Endothelial cell of umbilical vein (primary cell): ENCODE measurements at regions not wholly inside any gene's neighbourhood (a gene's known extent, or its start where the extent isn't known, plus 50 kb on each side); places are given as distances from the start of the nearest gene placed in this dataset.

Source experiments
- BruUV-seq: library from RNA; stranded (reverse); fragments of 400-500 nt; replicated peaks from 2 replicates; lab custom pipeline; 2021; lab: Mats Ljungman, UMichigan
- CTCF ChIA-PET: fragments of 300-600, 350-600 bp; sonication (Branson Sonifier 250); formaldehyde crosslinking; loops from one replicate; lab custom pipeline; 2021; ENCODE audit warnings: antibody characterized with exemption, inconsistent platforms; lab: Charles Lee
- POLR2A ChIA-PET: fragments of 300-600, 350-600 bp; sonication (Branson Sonifier 250); formaldehyde crosslinking; loops from one replicate; lab custom pipeline; 2021; ENCODE audit warnings: antibody characterized with exemption, inconsistent platforms; lab: Charles Lee
- DNase-seq: peaks from one replicate; pipeline ENCODE4 v3.0.0-alpha.2; 2011; ENCODE audit warnings: low read depth, low spot score
- FAIRE-seq: peaks from 2 replicates; lab custom pipeline; 2011; peaks lifted over from hg19 to GRCh38; lab: Jason Lieb, UNC
- H2AFZ ChIP-seq: 2 replicates; pipeline ENCODE4 v1.6.0; 2012; ENCODE audit warnings: low read depth, low read length, control low read depth, inconsistent platforms
- H3K27ac ChIP-seq: 2 replicates; pipeline ENCODE4 v1.5.1; 2011; ENCODE audit warnings: low read depth, mild to moderate bottlenecking, control low read depth, low read length, moderate library complexity; ENCODE audit not compliant: insufficient read depth
- H3K27me3 ChIP-seq, 2 experiments: 2 replicates each; pipeline versions ENCODE4 v1.6.0 to v1.6.1; 2011; ENCODE audit warnings: low read length in 2 of 2, mixed read lengths in 1 of 2; ENCODE audit not compliant: control insufficient read depth in 2 of 2, insufficient read depth in 2 of 2
- H3K36me3 ChIP-seq, 2 experiments: 2 replicates in 1 of 2; 3 replicates in 1 of 2; pipeline ENCODE4 v1.5.1; 2011; ENCODE audit warnings: low read length in 2 of 2, mild to moderate bottlenecking in 1 of 2, moderate library complexity in 1 of 2; ENCODE audit not compliant: control insufficient read depth in 2 of 2, insufficient read depth in 2 of 2; ENCODE audit errors: extremely low read depth in 1 of 2
- H3K4me1 ChIP-seq: 3 replicates; pipeline ENCODE4 v1.5.1; 2011; ENCODE audit warnings: mild to moderate bottlenecking, low read length; ENCODE audit not compliant: control insufficient read depth, insufficient read depth; ENCODE audit errors: extremely low read depth
- H3K4me2 ChIP-seq: 2 replicates; pipeline ENCODE4 v1.6.1; 2011; ENCODE audit warnings: low read length, control low read depth, mixed read lengths; ENCODE audit not compliant: insufficient read depth
- H3K4me3 ChIP-seq, 3 experiments: fragments of 200-600 bp in 1 of 3; sonication (generic), shearing (Covaris generic) in 1 of 3; replicated peaks in 1 of 3; 2 replicates each; pipeline ENCODE4 v1.5.1; 2011 to 2016; ENCODE audit warnings: control low read depth in 3 of 3, low read length in 3 of 3, mild to moderate bottlenecking in 2 of 3, inconsistent platforms in 1 of 3, low read depth in 1 of 3, moderate library complexity in 1 of 3; ENCODE audit not compliant: insufficient read depth in 1 of 3
- H3K79me2 ChIP-seq: 2 replicates; pipeline ENCODE4 v1.6.0; 2012; ENCODE audit warnings: low read length, inconsistent platforms; ENCODE audit not compliant: control insufficient read depth, insufficient read depth
- H3K9ac ChIP-seq: replicated peaks from 2 replicates; pipeline ENCODE3; 2011; ENCODE audit warnings: low read length, control low read depth; ENCODE audit not compliant: insufficient read depth; ENCODE audit errors: extremely low read depth
- H3K9me1 ChIP-seq: replicated peaks from 3 replicates; pipeline ENCODE4 v1.6.0; 2011; ENCODE audit warnings: mild to moderate bottlenecking, low read length; ENCODE audit not compliant: control insufficient read depth, insufficient read depth; ENCODE audit errors: extremely low read depth
- H3K9me3 ChIP-seq: replicated peaks from 2 replicates; pipeline ENCODE4 v1.5.1; 2012; ENCODE audit warnings: low read length, inconsistent platforms; ENCODE audit not compliant: control insufficient read depth, insufficient read depth
- H4K20me1 ChIP-seq: replicated peaks from 2 replicates; pipeline ENCODE3; 2011; ENCODE audit warnings: mild to moderate bottlenecking, low read length; ENCODE audit not compliant: control insufficient read depth, insufficient read depth; ENCODE audit errors: extremely low read depth
- EZH2 ChIP-seq: IDR thresholded peaks from 2 replicates; pipeline ENCODE4 v1.6.1; 2012; ENCODE audit warnings: borderline replicate concordance, low read depth, mild to moderate bottlenecking, moderate library complexity, low read length, inconsistent platforms; ENCODE audit not compliant: severe bottlenecking
- FOS ChIP-seq: IDR thresholded peaks from 2 replicates; pipeline ENCODE4 v1.6.1; 2011; ENCODE audit warnings: mild to moderate bottlenecking, low read length, moderate library complexity, borderline replicate concordance; ENCODE audit not compliant: insufficient read depth
- GATA2 ChIP-seq: IDR thresholded peaks from 2 replicates; pipeline ENCODE4 v1.7.0; 2011; ENCODE audit warnings: low read depth, mild to moderate bottlenecking, moderate library complexity, mixed read lengths, low read length; ENCODE audit not compliant: insufficient read length, insufficient read depth
- JUN ChIP-seq: IDR thresholded peaks from 2 replicates; pipeline ENCODE4 v1.6.1; 2011; ENCODE audit warnings: borderline replicate concordance, low read depth; ENCODE audit not compliant: insufficient read length, insufficient read depth
- MAX ChIP-seq: IDR thresholded peaks from 2 replicates; pipeline ENCODE4 v1.6.1; 2011; ENCODE audit not compliant: insufficient read depth, insufficient read length
- MYC ChIP-seq: IDR thresholded peaks from one replicate; pipeline ENCODE4 v1.6.1; 2011; ENCODE audit warnings: mild to moderate bottlenecking, low read depth, low read length
- POLR2A ChIP-seq: IDR thresholded peaks from 2 replicates; pipeline ENCODE4 v1.6.1; 2012; ENCODE audit warnings: low read depth, mild to moderate bottlenecking, control low read depth, low read length
- POLR2AphosphoS5 ChIP-seq: IDR thresholded peaks from 2 replicates; pipeline ENCODE4 v1.6.1; 2012; ENCODE audit warnings: low read depth, mild to moderate bottlenecking, control low read depth, low read length, moderate library complexity; ENCODE audit not compliant: insufficient read depth
- dilution Hi-C: fragments of 300-500 bp; cut with MboI; formaldehyde crosslinking; loops from one replicate; pipeline ENCODE4 v1.15.0; 2019; ENCODE audit warnings: low sequenced_read_pairs; ENCODE audit not compliant: extremely low pct_ligation_motif_present
- intact Hi-C: fragments of 100-400 bp; cut with micrococcal nuclease; formaldehyde crosslinking; loops from one replicate; pipeline ENCODE4 v1.10.0; 2022
- TF ChIP-seq, protein P1 (sequence below), 2 donors: IDR thresholded peaks; 1 replicate in 1 of 2; 2 replicates in 1 of 2; pipeline ENCODE4 v1.5.1; 2011; ENCODE audit warnings: low read length in 2 of 2, mild to moderate bottlenecking in 2 of 2, moderate library complexity in 2 of 2, control low read depth in 1 of 2, inconsistent platforms in 1 of 2, low read depth in 1 of 2; ENCODE audit not compliant: insufficient read depth in 1 of 2; ENCODE audit errors: extremely low read depth in 1 of 2

GRCh38 chr3:18284716-18285115, 140.4 kb downstream of the SATB1 start:
- dilution Hi-C loops, result no loop called here
- FAIRE-seq (no peak), DNase-seq (no peak)
- Histone ChIP-seq H3K27ac (no peak overlapping the region), H3K4me1 (no peaks in the 10 kb centered on the region), H3K36me3 (no peaks in the 10 kb centered on the region), H3K4me2 (no peak overlapping the region), H3K9me1 (no peaks in the 10 kb centered on the region), H2AFZ (no peak overlapping the region), H3K9ac (no peak overlapping the region), H3K27me3 (no peaks in the 10 kb centered on the region), H3K79me2 (no peaks in the 10 kb centered on the region), H3K9me3 (no peaks in the 10 kb centered on the region), H4K20me1 (no peaks in the 10 kb centered on the region), H3K4me3 (no peak overlapping the region)
- POLR2A ChIA-PET, result no interaction called here
- CTCF ChIA-PET, result no interaction called here
- no TSS peak for BruUV-seq
- TF ChIP-seq FOS (no peak), MAX (no peak), POLR2A (no peak), MYC (no peak), JUN (no peak), GATA2 (no peak), EZH2 (no peak), POLR2AphosphoS5 (no peak)
- TF ChIP-seq, protein P1, sequence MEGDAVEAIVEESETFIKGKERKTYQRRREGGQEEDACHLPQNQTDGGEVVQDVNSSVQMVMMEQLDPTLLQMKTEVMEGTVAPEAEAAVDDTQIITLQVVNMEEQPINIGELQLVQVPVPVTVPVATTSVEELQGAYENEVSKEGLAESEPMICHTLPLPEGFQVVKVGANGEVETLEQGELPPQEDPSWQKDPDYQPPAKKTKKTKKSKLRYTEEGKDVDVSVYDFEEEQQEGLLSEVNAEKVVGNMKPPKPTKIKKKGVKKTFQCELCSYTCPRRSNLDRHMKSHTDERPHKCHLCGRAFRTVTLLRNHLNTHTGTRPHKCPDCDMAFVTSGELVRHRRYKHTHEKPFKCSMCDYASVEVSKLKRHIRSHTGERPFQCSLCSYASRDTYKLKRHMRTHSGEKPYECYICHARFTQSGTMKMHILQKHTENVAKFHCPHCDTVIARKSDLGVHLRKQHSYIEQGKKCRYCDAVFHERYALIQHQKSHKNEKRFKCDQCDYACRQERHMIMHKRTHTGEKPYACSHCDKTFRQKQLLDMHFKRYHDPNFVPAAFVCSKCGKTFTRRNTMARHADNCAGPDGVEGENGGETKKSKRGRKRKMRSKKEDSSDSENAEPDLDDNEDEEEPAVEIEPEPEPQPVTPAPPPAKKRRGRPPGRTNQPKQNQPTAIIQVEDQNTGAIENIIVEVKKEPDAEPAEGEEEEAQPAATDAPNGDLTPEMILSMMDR (IDR thresholded peaks at IDR 0.05; ENCODE audit: extremely low read depth in 1 of 2, insufficient read depth in 1 of 2, low read depth in 1 of 2, low read length in 2 of 2), result no peak
- intact Hi-C loops, result no loop called here
